ENCODE measurements at regions not wholly inside any gene's neighbourhood (a gene's known extent, or its start where the extent isn't known, plus 50 kb on each side); places are given as distances from the start of the nearest gene placed in this dataset.

DNA sequence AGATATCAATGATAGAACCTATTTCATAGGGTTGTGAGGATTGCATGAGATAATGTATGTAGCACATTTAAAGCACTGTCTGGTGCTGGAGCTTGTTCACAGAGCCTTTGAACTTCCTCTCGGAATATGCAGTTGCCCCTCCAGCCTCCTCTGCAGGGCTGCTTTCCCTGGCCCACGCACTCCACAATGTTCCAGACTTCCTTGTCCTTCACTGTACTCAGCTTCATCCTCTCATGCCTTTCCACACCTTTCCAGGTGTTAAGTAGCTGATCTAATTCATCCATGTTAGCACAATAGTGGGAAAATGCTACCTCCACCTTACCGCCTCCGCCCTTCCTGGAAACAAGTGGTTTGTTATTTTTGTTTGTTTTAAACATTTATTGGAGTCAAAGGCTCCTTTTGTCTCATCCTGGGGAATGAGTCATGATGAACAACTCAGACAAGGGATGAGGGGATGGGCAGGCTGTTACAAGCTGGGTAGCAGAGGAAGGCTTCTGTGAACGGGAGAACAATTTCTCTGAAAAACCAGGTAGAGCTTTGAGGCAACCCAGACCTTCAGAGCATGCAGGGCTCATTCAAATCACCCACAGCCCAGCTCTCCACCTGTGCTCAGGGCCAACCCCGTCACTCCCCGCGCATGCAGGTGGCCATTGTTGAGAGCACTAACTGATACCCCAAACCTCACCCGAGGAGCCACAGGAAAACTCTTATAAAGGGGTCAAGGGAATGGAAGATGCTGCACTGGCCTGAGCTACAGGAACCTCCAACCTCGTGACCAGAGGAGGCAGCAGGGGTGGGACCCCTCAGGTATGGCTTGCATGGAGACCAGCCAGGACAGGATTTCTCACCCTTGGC lies 84.9 kb upstream of the TBL1X start:
- H3K27ac ChIP-seq: no peak overlapping the region
- ATAC-seq: no peak
- intact Hi-C loops (cut with DNase I): no loop called here

DNA sequence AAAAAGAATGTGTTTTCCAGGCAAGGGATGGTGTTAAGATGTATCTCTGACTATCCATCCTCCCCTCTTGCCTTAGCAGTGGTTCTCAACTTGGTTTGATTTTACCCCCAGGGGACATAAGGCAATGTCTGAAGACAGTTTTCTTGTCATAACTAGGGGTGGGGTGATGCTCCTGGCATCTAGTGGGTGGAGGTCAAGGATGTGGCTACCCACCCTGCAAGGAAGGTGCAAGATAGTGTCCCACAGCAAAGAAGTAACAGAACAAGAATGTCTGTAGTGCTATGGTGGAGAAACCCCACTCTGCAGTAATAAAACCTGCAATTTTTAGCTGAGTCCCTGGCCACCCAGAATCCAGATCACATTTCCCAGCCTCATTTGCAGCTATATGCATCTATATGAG lies 81.2 kb upstream of the TBL1X start:
- Histone ChIP-seq H3K4me1 (no peaks in the 10 kb centered on the region), H3K27ac (no peak overlapping the region), H3K4me3 (no peak overlapping the region), H3K9me3 (no peaks in the 10 kb centered on the region), H3K36me3 (replicated peaks in 1 of 2; ENCODE audit: insufficient read depth in 1 of 2, low read depth in 2 of 2) (no peaks in the 10 kb centered on the region), H3K27me3 (no peaks in the 10 kb centered on the region)
- no peak for DNase-seq
- no peak for TF ChIP-seq POLR2A (IDR thresholded peaks at IDR 0.05)
- TF ChIP-seq, protein P1, sequence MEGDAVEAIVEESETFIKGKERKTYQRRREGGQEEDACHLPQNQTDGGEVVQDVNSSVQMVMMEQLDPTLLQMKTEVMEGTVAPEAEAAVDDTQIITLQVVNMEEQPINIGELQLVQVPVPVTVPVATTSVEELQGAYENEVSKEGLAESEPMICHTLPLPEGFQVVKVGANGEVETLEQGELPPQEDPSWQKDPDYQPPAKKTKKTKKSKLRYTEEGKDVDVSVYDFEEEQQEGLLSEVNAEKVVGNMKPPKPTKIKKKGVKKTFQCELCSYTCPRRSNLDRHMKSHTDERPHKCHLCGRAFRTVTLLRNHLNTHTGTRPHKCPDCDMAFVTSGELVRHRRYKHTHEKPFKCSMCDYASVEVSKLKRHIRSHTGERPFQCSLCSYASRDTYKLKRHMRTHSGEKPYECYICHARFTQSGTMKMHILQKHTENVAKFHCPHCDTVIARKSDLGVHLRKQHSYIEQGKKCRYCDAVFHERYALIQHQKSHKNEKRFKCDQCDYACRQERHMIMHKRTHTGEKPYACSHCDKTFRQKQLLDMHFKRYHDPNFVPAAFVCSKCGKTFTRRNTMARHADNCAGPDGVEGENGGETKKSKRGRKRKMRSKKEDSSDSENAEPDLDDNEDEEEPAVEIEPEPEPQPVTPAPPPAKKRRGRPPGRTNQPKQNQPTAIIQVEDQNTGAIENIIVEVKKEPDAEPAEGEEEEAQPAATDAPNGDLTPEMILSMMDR (IDR thresholded peaks at IDR 0.05): no peak
- no peak for ATAC-seq
- intact Hi-C loops (cut with DNase I): no loop called here

More for the DNA sequence above, 84.9 kb upstream of the TBL1X start:
- DNase-seq: no peak
- H3K9me3 ChIP-seq: no peaks in the 10 kb centered on the region
- H3K36me3 ChIP-seq (replicated peaks in 1 of 2; ENCODE audit: insufficient read depth in 1 of 2, low read depth in 2 of 2): no peaks in the 10 kb centered on the region
- no peaks in the 10 kb centered on the region for H3K27me3 ChIP-seq
- WGBS, 2 donors: 75 to 87% methylated on average over 4 to 6 of the region's 10 CpGs
- no peak for TF ChIP-seq POLR2A (IDR thresholded peaks at IDR 0.05)
- TF ChIP-seq, protein P1 (IDR thresholded peaks at IDR 0.05): no peak
- no peaks in the 10 kb centered on the region for H3K4me1 ChIP-seq
- H3K4me3 ChIP-seq: no peak overlapping the region

GRCh38 chrX:9388450-9388849 lies 76.4 kb upstream of the TBL1X start:
- no peak for TF ChIP-seq POLR2A (IDR thresholded peaks at IDR 0.05)
- TF ChIP-seq, protein P1 (IDR thresholded peaks at IDR 0.05): no peak
- H3K4me3 ChIP-seq: no peak overlapping the region
- WGBS, 2 donors: 68 to 92% methylated on average over 1 of the region's 1 CpG
- DNase-seq (no peak), ATAC-seq (no peak)
- H3K36me3 ChIP-seq (replicated peaks in 1 of 2; ENCODE audit: insufficient read depth in 1 of 2, low read depth in 2 of 2): no peaks in the 10 kb centered on the region
- intact Hi-C loops (cut with DNase I): no loop called here
- H3K4me1 ChIP-seq: no peaks in the 10 kb centered on the region
- no peak overlapping the region for H3K27ac ChIP-seq
- H3K9me3 ChIP-seq: no peaks in the 10 kb centered on the region
- no peaks in the 10 kb centered on the region for H3K27me3 ChIP-seq

- Histone ChIP-seq H3K4me3 (no peak overlapping the region), H3K4me1 (no peaks in the 10 kb centered on the region), H3K36me3 (replicated peaks in 1 of 2; ENCODE audit: insufficient read depth in 1 of 2, low read depth in 2 of 2) (no peaks in the 10 kb centered on the region), H3K9me3 (no peaks in the 10 kb centered on the region), H3K27ac (no peak overlapping the region), H3K27me3 (no peaks in the 10 kb centered on the region)
- TF ChIP-seq, protein P1 (IDR thresholded peaks at IDR 0.05): no peak
- TF ChIP-seq POLR2A (IDR thresholded peaks at IDR 0.05): no peak
- intact Hi-C loops (cut with DNase I): no loop called here
- DNase-seq: no peak
- 92 to 100% methylated on average over 1 of the region's 1 CpG for WGBS, 2 donors
- ATAC-seq: no peak
Measured at GRCh38 chrX:9390121-9390520, 74.7 kb upstream of the TBL1X start.

Measured in body of pancreas (tissue), 4 donors.